WERI-Rb-1 (cell line): ENCODE measurements at regions not wholly inside any gene's neighbourhood (a gene's known extent, or its start where the extent isn't known, plus 50 kb on each side); places are given as distances from the start of the nearest gene placed in this dataset.

Experiments used
- DNase-seq: peaks from one replicate; pipeline ENCODE4 v3.0.0-alpha.2; 2020
- H3K27ac ChIP-seq: fragments of 250-450 bp; sonication (Bioruptor Pico); 2 replicates; pipeline ENCODE4 v1.5.1; 2020; ENCODE audit warnings: mild to moderate bottlenecking, moderate library complexity
- H3K27me3 ChIP-seq: fragments of 250-450 bp; sonication (Bioruptor Pico); 2 replicates; pipeline ENCODE4 v1.5.1; 2021; ENCODE audit warnings: mild to moderate bottlenecking, low read depth, moderate library complexity; ENCODE audit not compliant: insufficient read depth, severe bottlenecking
- H3K36me3 ChIP-seq: fragments of 250-450 bp; sonication (Bioruptor Pico); 2 replicates; pipeline ENCODE4 v1.5.1; 2020; ENCODE audit warnings: mild to moderate bottlenecking, moderate library complexity
- H3K4me3 ChIP-seq: 2 replicates; pipeline ENCODE4 v1.5.1; 2011; ENCODE audit warnings: low read depth, mild to moderate bottlenecking, control low read depth, low read length
- H3K9me3 ChIP-seq: fragments of 250-450 bp; sonication (Bioruptor Pico); 2 replicates; pipeline ENCODE4 v1.5.1; 2021; ENCODE audit warnings: mild to moderate bottlenecking, moderate library complexity; ENCODE audit not compliant: severe bottlenecking
- TF ChIP-seq, protein P1 (sequence below): IDR thresholded peaks from 2 replicates; pipeline ENCODE4 v1.5.1; 2011; ENCODE audit warnings: low read depth, mild to moderate bottlenecking, control low read depth, inconsistent platforms, low read length

DNA sequence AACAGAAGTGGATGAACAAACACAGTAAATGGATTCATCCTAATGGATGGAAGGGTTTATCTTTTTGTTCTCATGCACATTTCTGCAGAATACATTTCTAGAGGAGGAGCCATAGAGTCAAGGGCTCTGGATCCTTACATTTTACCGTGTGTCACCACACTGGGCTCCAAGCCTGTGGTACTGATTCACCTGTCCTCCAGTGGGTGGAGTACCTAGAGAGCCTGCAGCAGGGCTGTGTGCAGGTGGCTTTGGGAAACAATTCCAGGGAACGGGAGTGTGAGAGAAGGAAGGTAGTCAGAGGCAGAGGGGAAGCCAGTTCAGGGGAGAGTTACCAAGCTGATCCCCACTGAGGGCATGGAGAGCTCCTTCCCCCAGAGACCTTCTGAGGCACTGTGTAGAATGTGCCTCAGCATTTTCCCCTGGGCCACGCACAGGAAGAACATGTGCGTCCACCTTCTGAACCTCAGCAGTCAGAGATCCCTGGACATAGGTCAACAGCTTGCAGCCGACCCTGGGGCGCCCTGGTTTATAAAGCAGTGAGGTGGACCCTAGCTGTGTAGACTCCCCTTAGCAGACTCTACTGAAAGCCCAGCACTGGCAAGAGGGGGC lies 85.3 kb upstream of the SLC22A23 start:
- H3K4me3 ChIP-seq: no peak overlapping the region
- H3K27me3 ChIP-seq: no peaks in the 10 kb centered on the region
- no peak for DNase-seq
- no peaks in the 10 kb centered on the region for H3K36me3 ChIP-seq
- no peaks in the 10 kb centered on the region for H3K9me3 ChIP-seq
- no peak overlapping the region for H3K27ac ChIP-seq
- TF ChIP-seq, protein P1, sequence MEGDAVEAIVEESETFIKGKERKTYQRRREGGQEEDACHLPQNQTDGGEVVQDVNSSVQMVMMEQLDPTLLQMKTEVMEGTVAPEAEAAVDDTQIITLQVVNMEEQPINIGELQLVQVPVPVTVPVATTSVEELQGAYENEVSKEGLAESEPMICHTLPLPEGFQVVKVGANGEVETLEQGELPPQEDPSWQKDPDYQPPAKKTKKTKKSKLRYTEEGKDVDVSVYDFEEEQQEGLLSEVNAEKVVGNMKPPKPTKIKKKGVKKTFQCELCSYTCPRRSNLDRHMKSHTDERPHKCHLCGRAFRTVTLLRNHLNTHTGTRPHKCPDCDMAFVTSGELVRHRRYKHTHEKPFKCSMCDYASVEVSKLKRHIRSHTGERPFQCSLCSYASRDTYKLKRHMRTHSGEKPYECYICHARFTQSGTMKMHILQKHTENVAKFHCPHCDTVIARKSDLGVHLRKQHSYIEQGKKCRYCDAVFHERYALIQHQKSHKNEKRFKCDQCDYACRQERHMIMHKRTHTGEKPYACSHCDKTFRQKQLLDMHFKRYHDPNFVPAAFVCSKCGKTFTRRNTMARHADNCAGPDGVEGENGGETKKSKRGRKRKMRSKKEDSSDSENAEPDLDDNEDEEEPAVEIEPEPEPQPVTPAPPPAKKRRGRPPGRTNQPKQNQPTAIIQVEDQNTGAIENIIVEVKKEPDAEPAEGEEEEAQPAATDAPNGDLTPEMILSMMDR: no peak

DNA sequence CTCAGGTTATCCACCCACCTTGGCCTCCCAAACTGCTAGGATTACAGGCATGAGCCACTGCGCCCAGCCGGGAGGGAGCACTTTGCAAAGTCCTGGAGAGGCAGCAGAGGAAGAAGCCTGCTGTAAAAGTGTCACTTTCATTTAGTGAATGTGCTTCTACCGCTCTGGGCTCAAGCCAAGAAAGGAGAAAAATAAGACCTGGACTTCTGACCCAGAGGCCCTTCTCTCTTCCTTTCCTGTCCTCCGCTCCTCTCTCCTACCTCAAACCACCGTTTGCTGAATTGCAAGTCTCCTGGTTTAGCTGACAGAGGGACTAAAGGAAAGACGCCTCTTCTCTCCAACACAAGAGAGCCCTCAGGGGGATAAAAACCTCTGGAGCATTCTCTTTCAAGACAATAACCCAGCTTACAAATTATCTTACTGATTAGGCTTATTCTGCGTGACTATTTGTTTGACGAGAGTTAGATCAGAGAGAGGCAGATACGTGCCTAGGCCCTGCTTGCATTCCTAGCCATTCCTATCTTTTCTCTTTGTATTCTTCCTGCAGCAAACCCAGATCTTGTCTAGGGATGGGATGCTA lies 84.2 kb upstream of the SLC22A23 start:
- no peak overlapping the region for H3K4me3 ChIP-seq
- no peaks in the 10 kb centered on the region for H3K27me3 ChIP-seq
- DNase-seq: no peak
- H3K9me3 ChIP-seq: no peaks in the 10 kb centered on the region
- H3K36me3 ChIP-seq: no peaks in the 10 kb centered on the region
- no peak overlapping the region for H3K27ac ChIP-seq
- TF ChIP-seq, protein P1: no peak

DNA sequence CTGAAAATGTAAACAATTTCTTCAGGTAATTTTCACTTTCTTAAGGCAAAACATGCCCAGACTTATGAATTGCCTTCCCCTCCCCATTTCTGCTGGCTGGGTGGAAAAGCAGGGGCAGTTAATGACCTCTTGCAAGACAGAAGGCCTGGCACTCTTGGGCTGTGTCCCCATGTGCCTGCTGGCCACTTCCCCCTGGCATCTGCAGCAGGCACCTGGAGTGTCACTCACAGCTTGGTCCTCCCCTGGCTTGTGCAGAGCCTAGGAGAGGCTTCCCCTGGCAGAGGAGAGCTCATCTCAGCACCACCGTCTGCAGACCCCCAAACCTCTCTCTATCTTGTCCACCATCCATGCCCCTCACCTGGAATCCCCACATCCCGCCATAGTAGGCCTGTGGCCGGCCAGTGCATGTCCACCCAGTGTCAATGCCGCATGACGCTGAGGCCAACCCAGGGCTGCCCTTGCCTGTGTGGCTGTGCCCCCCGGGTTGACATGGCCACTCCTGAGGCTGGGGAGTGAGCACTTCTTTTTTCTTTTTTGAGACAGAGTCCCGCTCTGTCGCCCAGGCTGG lies 83.5 kb upstream of the SLC22A23 start:
- Histone ChIP-seq H3K27ac (no peak overlapping the region), H3K27me3 (no peaks in the 10 kb centered on the region), H3K36me3 (no peaks in the 10 kb centered on the region), H3K9me3 (no peaks in the 10 kb centered on the region), H3K4me3 (no peak overlapping the region)
- TF ChIP-seq, protein P1: no peak
- DNase-seq: no peak

DNA sequence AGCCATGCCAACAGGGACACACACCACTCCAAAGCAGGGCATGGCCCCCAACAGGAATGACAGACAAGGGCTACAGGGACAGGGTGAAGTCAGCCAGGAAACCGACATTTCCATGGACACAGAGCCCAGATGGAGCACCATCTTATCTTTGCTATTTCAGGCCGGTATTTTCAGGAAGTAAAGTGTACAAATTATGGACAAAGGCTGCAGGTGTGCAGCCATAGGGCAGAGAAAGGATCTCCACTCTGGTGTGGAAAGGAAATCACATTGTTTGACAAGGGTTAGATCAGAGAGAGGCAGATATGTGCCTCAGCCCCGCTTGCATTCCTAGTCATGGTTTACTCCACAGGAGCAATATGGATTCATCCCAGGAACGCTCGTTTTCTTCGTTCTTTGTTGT lies 81.7 kb upstream of the SLC22A23 start:
- no peak overlapping the region for H3K27ac ChIP-seq
- no peaks in the 10 kb centered on the region for H3K9me3 ChIP-seq
- TF ChIP-seq, protein P1: no peak
- no peaks in the 10 kb centered on the region for H3K27me3 ChIP-seq
- DNase-seq: no peak
- H3K4me3 ChIP-seq: no peak overlapping the region
- H3K36me3 ChIP-seq: no peaks in the 10 kb centered on the region

DNA sequence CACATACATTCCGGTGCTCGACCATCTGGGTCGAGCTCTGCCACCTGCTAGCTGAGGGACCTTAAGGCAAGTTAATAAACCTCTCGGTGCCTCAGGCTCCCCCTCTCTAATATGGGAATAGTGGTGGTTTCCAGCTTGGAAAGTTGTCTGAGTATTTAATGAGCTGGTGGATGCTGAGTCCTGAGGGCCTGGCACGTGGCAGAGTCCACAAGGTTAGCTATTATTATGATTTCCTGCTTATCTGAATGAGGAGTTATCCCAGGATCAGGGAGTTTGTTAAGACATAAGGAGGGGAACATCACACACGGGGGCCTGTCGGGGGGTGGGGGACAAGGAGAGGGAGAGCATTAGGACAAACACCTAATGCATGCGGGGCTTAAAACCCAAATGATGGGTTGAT lies 80.1 kb upstream of the SLC22A23 start:
- TF ChIP-seq, protein P1: no peak
- DNase-seq: no peak
- Histone ChIP-seq H3K27ac (no peak overlapping the region), H3K4me3 (no peak overlapping the region), H3K36me3 (no peaks in the 10 kb centered on the region), H3K9me3 (peaks cover 2% of the 10 kb centered on the region), H3K27me3 (no peaks in the 10 kb centered on the region)
